CD1c-positive myeloid dendritic cell (primary cell): ENCODE measurements at regions not wholly inside any gene's neighbourhood (a gene's known extent, or its start where the extent isn't known, plus 50 kb on each side); places are given as distances from the start of the nearest gene placed in this dataset.
"Not testable (repeated sequence)": the region's sequence is repeated elsewhere in the genome, so short reads cannot be mapped to it uniquely, and the experiment has no call there.

Source experiments
- DNase-seq: peaks from one replicate; pipeline ENCODE4 v3.0.0-alpha.2; 2016; ENCODE audit errors: extremely low spot score

- no peak for DNase-seq
Measured at GRCh38 chr16:77488652-77489051, 53.8 kb upstream of the ADAMTS18 start.

- no peak for DNase-seq
Measured at GRCh38 chr16:77491091-77491490, 56.3 kb upstream of the ADAMTS18 start.

- DNase-seq = no peak
Measured at GRCh38 chr16:77496934-77497333, 62.1 kb upstream of the ADAMTS18 start.

GRCh38 chr16:77499373-77500285 lies 64.8 kb upstream of the ADAMTS18 start:
- DNase-seq = no peak

- no peak for DNase-seq
Measured at GRCh38 chr16:77500286-77500598, 65.4 kb upstream of the ADAMTS18 start.

- DNase-seq = no peak
Measured at GRCh38 chr16:77500934-77501664, 66.3 kb upstream of the ADAMTS18 start.

GRCh38 chr16:77502448-77502847 lies 67.6 kb upstream of the ADAMTS18 start:
- DNase-seq = no peak

- not testable (repeated sequence) for DNase-seq
Measured at GRCh38 chr16:77506492-77506891, 71.7 kb upstream of the ADAMTS18 start.

- DNase-seq = no peak
Measured at GRCh38 chr16:77509051-77509450, 74.2 kb upstream of the ADAMTS18 start.

GRCh38 chr16:77509796-77510195 lies 75.0 kb upstream of the ADAMTS18 start:
- no peak for DNase-seq

- no peak for DNase-seq
Measured at GRCh38 chr16:77511053-77511452, 76.2 kb upstream of the ADAMTS18 start.

- no peak for DNase-seq
Measured at GRCh38 chr16:77514500-77515220, 79.8 kb upstream of the ADAMTS18 start.

GRCh38 chr16:77525226-77525625 lies 90.4 kb upstream of the ADAMTS18 start:
- not testable (repeated sequence) for DNase-seq

GRCh38 chr16:77531752-77532151 lies 96.9 kb upstream of the ADAMTS18 start:
- no peak for DNase-seq

- DNase-seq = no peak
Measured at GRCh38 chr16:77536809-77537208, 102.0 kb upstream of the ADAMTS18 start.

GRCh38 chr16:77539421-77540034 lies 104.7 kb upstream of the ADAMTS18 start:
- no peak for DNase-seq

- no peak for DNase-seq
Measured at GRCh38 chr16:77540646-77541045, 105.8 kb upstream of the ADAMTS18 start.

- DNase-seq = no peak
Measured at GRCh38 chr16:77541165-77541564, 106.3 kb upstream of the ADAMTS18 start.

- DNase-seq = no peak
Measured at GRCh38 chr16:77548151-77548550, 113.3 kb upstream of the ADAMTS18 start.

GRCh38 chr16:77548766-77549165 lies 113.9 kb upstream of the ADAMTS18 start:
- no peak for DNase-seq

GRCh38 chr16:77549876-77550275 lies 115.0 kb upstream of the ADAMTS18 start:
- no peak for DNase-seq

GRCh38 chr16:77551357-77551756 lies 116.5 kb upstream of the ADAMTS18 start:
- no peak for DNase-seq
